RWPE2 (cell line): ENCODE measurements at regions not wholly inside any gene's neighbourhood (a gene's known extent, or its start where the extent isn't known, plus 50 kb on each side); places are given as distances from the start of the nearest gene placed in this dataset.

Source experiments
- ATAC-seq: fragments of 200-7000 bp; cut with Tn5 transposase; 3 replicates; pipeline ENCODE4 v1.9.1; 2021; ENCODE audit warnings: low read depth
- DNase-seq: peaks from one replicate; pipeline ENCODE4 v3.0.0-alpha.2; 2020; ENCODE audit warnings: low spot score
- H3K27ac ChIP-seq: fragments of 450-650 bp; 2 replicates; pipeline ENCODE4 v1.5.1; 2017; ENCODE audit warnings: mild to moderate bottlenecking; ENCODE audit not compliant: poor library complexity, severe bottlenecking
- H3K27me3 ChIP-seq: fragments of 250-450 bp; sonication (Bioruptor Pico); 2 replicates; pipeline ENCODE4 v1.5.1; 2021; ENCODE audit warnings: mild to moderate bottlenecking, moderate library complexity; ENCODE audit not compliant: insufficient read depth, poor library complexity, severe bottlenecking
- H3K36me3 ChIP-seq: fragments of 250-450 bp; sonication (Bioruptor Pico); 2 replicates; pipeline ENCODE4 v1.5.1; 2020; ENCODE audit warnings: low read depth, mild to moderate bottlenecking, moderate library complexity
- H3K4me1 ChIP-seq: fragments of 250-450 bp; sonication (Bioruptor Pico); 2 replicates; pipeline ENCODE4 v1.5.1; 2021; ENCODE audit warnings: mild to moderate bottlenecking, moderate library complexity; ENCODE audit not compliant: insufficient read depth, poor library complexity, severe bottlenecking
- H3K4me3 ChIP-seq: fragments of 250-450 bp; sonication (Bioruptor Pico); 2 replicates; pipeline ENCODE4 v1.5.1; 2021; ENCODE audit warnings: mild to moderate bottlenecking, moderate library complexity; ENCODE audit not compliant: severe bottlenecking
- H3K9me3 ChIP-seq: fragments of 250-450 bp; sonication (Bioruptor Pico); 2 replicates; pipeline ENCODE4 v1.5.1; 2021; ENCODE audit warnings: mild to moderate bottlenecking, moderate library complexity; ENCODE audit not compliant: severe bottlenecking
- TF ChIP-seq, protein P1 (sequence below): fragments of 450-650 bp; IDR thresholded peaks from one replicate; pipeline ENCODE4 v1.5.1; 2017; ENCODE audit warnings: mild to moderate bottlenecking, moderate library complexity; ENCODE audit not compliant: poor library complexity, severe bottlenecking

DNA sequence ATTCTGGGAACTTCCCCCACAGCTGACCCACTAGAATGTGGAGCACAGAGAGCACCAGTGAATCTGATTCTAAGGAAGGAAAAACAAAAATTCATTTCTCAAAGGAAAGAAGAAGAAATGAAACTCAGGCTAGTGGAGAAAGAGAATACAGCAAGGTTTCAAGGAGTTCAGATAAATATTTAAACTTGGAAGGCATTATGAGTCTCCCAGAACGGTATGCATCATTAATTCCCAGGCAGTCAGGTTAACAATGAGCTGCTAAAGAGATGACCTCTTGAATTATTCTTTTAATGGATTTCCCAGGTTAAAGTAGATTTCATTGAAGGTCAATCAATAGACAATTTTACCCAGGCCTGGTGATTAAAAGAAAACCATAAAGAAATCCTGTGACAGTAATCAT, 103.6 kb upstream of the KAZN start:
- ATAC-seq (no peak), DNase-seq (no peak)
- Histone ChIP-seq H3K4me3 (no peak overlapping the region), H3K27ac (no peak overlapping the region), H3K9me3 (no peaks in the 10 kb centered on the region), H3K36me3 (no peaks in the 10 kb centered on the region), H3K27me3 (no peaks in the 10 kb centered on the region), H3K4me1 (no peaks in the 10 kb centered on the region)
- TF ChIP-seq, protein P1, sequence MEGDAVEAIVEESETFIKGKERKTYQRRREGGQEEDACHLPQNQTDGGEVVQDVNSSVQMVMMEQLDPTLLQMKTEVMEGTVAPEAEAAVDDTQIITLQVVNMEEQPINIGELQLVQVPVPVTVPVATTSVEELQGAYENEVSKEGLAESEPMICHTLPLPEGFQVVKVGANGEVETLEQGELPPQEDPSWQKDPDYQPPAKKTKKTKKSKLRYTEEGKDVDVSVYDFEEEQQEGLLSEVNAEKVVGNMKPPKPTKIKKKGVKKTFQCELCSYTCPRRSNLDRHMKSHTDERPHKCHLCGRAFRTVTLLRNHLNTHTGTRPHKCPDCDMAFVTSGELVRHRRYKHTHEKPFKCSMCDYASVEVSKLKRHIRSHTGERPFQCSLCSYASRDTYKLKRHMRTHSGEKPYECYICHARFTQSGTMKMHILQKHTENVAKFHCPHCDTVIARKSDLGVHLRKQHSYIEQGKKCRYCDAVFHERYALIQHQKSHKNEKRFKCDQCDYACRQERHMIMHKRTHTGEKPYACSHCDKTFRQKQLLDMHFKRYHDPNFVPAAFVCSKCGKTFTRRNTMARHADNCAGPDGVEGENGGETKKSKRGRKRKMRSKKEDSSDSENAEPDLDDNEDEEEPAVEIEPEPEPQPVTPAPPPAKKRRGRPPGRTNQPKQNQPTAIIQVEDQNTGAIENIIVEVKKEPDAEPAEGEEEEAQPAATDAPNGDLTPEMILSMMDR: no peak

DNA sequence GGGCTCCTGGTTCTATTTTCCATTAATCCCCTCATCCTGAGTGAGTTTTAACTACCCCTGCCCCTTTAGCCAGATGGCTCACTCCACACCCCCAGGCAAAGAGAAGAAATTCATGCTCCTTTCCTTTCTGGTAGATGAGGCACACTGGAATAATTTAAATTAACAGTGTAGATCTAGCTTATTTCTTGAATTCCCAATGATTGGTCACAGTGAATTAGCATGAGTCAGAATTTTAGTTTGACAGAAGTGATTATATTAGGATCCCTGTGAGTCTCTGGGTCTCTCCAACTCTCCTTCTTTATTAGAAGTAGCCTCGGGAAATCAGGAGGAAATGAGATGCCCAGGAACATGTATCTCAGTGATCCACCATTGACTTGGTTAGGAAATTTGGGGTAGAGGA, 103.1 kb upstream of the KAZN start:
- DNase-seq: no peak
- Histone ChIP-seq H3K9me3 (no peaks in the 10 kb centered on the region), H3K27me3 (no peaks in the 10 kb centered on the region), H3K27ac (no peak overlapping the region), H3K4me3 (no peak overlapping the region), H3K36me3 (no peaks in the 10 kb centered on the region), H3K4me1 (no peaks in the 10 kb centered on the region)
- TF ChIP-seq, protein P1: no peak
- ATAC-seq: no peak

DNA sequence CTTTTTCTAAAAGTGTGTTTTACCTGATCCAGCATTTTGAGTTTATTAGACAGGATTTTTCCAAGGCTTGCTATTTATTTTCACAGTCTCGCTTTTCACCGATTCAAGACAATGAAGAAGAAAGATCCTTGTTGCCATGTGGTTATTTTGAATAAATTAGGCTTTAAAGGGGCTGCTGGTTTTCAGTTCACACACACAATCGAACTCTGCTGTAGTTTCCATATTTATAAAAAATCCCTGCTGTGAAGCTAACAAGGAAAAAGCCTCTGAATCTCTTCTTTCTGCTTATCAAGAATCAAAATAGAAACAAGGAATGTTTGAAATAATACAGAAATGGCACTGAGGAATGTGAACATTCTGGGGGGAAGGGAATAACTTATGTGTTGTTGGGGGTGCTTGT, 102.5 kb upstream of the KAZN start:
- TF ChIP-seq, protein P1: no peak
- Histone ChIP-seq H3K4me1 (no peaks in the 10 kb centered on the region), H3K4me3 (no peak overlapping the region), H3K9me3 (no peaks in the 10 kb centered on the region), H3K27ac (no peak overlapping the region), H3K36me3 (no peaks in the 10 kb centered on the region), H3K27me3 (no peaks in the 10 kb centered on the region)
- DNase-seq (no peak), ATAC-seq (no peak)

DNA sequence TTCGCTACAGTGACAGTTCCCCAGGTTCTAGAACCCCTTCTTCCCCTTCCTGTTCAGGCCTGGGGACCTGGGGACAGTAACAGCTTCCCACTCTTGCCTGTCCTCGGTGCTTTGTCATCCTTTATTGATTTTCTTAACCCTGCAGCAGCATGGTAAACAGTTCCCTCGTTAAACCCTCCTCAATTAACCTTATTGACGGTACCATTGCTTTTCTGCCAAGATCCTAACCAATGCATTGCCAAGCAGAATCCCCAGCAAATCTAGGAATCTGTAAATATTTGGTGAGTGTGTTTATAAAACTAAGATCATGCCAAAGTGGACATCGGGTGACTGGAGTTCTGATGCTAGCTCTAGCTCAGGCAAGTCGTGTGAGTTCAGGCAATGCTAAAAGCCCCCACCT, 99.6 kb upstream of the KAZN start:
- Histone ChIP-seq H3K4me3 (no peak overlapping the region), H3K36me3 (no peaks in the 10 kb centered on the region), H3K4me1 (no peaks in the 10 kb centered on the region), H3K9me3 (no peaks in the 10 kb centered on the region), H3K27me3 (no peaks in the 10 kb centered on the region), H3K27ac (no peak overlapping the region)
- no peak for ATAC-seq
- TF ChIP-seq, protein P1: no peak
- DNase-seq: no peak

DNA sequence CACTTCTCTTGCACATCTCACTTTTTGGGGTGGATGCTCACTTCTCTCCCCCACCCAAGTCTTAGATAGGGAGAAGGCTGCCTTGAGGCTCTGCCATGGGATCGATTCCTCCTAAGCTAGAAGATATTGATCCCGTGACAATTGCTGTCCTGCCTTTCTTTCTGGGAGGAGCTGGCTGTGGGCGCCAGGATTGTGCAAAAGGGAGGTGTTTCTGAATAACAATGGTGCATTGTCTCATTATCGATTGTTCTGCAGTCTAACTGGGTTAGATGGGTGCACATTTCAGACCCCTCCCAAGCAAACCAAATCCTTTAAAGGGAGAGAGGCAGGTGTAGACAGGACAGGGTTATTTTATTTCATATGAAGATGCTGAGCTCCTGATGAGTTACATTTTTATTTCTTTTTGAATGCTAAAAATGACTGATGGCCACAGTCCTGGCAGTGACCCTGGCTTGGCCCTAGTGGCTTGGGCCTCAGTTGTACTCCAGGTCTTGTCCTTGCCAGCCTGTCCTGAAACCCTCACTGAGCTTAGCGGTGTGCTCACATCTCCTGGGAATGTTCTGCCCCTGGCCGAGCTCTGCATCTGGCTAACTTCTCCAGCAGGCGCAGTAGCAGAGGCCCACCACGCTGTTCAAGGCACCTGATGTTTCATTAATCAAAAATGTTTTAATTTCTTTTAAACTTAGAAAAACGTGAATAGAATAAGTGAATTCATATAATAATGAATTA, 99.0 kb upstream of the KAZN start:
- Histone ChIP-seq H3K4me3 (no peak overlapping the region), H3K27me3 (no peaks in the 10 kb centered on the region), H3K9me3 (no peaks in the 10 kb centered on the region), H3K27ac (no peak overlapping the region), H3K4me1 (no peaks in the 10 kb centered on the region), H3K36me3 (no peaks in the 10 kb centered on the region)
- TF ChIP-seq, protein P1: no peak
- ATAC-seq (no peak), DNase-seq (no peak)
